ENCODE measurements at regions not wholly inside any gene's neighbourhood (a gene's known extent, or its start where the extent isn't known, plus 50 kb on each side); places are given as distances from the start of the nearest gene placed in this dataset.

GRCh38 chr12:74481078-74481477, 56.6 kb upstream of the ATXN7L3B start:
- no peak for TF ChIP-seq CTCF (conservative IDR thresholded peaks at IDR 0.05)
- TF ChIP-seq EZH2 (IDR thresholded peaks at IDR 0.05; ENCODE audit: low read depth): no peak
